Endothelial cell of umbilical vein (primary cell): ENCODE measurements at regions not wholly inside any gene's neighbourhood (a gene's known extent, or its start where the extent isn't known, plus 50 kb on each side); places are given as distances from the start of the nearest gene placed in this dataset.

Experiments
- EZH2 ChIP-seq: IDR thresholded peaks from 2 replicates; pipeline ENCODE4 v1.6.1; 2012; ENCODE audit warnings: borderline replicate concordance, low read depth, mild to moderate bottlenecking, moderate library complexity, low read length, inconsistent platforms; ENCODE audit not compliant: severe bottlenecking
- POLR2A ChIP-seq: IDR thresholded peaks from 2 replicates; pipeline ENCODE4 v1.6.1; 2012; ENCODE audit warnings: low read depth, mild to moderate bottlenecking, control low read depth, low read length
- POLR2AphosphoS5 ChIP-seq: IDR thresholded peaks from 2 replicates; pipeline ENCODE4 v1.6.1; 2012; ENCODE audit warnings: low read depth, mild to moderate bottlenecking, control low read depth, low read length, moderate library complexity; ENCODE audit not compliant: insufficient read depth
- TF ChIP-seq, protein P1 (sequence below), 2 donors: IDR thresholded peaks; 1 replicate in 1 of 2; 2 replicates in 1 of 2; pipeline ENCODE4 v1.5.1; 2011; ENCODE audit warnings: low read length in 2 of 2, mild to moderate bottlenecking in 2 of 2, moderate library complexity in 2 of 2, control low read depth in 1 of 2, inconsistent platforms in 1 of 2, low read depth in 1 of 2; ENCODE audit not compliant: insufficient read depth in 1 of 2; ENCODE audit errors: extremely low read depth in 1 of 2
- TF ChIP-seq, protein P2 (sequence below): IDR thresholded peaks from 2 replicates; pipeline ENCODE4 v1.6.1; 2011; ENCODE audit not compliant: insufficient read depth, insufficient read length

DNA sequence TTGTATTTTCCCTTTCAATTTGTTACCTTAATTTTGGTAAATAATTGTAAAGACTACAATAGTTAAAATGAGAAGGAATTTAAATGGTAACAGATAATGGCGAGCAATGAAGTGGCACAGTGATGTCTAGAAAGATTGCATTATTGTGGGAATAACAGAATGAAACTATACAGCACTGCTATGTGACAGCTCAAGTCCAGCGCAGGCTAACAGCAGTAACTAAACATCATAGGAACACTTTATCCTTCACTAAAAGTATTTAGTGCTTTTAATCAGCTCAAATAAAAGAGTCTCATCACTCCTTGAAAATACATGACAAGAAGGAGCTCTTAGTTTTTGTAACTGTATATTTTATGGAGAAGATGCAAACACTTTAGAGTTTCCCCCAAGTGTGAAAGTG, 190.8 kb downstream of the TENT5A start:
- TF ChIP-seq POLR2AphosphoS5 (no peak), POLR2A (no peak), EZH2 (no peak)
- TF ChIP-seq, protein P1, sequence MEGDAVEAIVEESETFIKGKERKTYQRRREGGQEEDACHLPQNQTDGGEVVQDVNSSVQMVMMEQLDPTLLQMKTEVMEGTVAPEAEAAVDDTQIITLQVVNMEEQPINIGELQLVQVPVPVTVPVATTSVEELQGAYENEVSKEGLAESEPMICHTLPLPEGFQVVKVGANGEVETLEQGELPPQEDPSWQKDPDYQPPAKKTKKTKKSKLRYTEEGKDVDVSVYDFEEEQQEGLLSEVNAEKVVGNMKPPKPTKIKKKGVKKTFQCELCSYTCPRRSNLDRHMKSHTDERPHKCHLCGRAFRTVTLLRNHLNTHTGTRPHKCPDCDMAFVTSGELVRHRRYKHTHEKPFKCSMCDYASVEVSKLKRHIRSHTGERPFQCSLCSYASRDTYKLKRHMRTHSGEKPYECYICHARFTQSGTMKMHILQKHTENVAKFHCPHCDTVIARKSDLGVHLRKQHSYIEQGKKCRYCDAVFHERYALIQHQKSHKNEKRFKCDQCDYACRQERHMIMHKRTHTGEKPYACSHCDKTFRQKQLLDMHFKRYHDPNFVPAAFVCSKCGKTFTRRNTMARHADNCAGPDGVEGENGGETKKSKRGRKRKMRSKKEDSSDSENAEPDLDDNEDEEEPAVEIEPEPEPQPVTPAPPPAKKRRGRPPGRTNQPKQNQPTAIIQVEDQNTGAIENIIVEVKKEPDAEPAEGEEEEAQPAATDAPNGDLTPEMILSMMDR (IDR thresholded peaks at IDR 0.05; ENCODE audit: extremely low read depth in 1 of 2, insufficient read depth in 1 of 2, low read depth in 1 of 2, low read length in 2 of 2): no peak
- TF ChIP-seq, protein P2, sequence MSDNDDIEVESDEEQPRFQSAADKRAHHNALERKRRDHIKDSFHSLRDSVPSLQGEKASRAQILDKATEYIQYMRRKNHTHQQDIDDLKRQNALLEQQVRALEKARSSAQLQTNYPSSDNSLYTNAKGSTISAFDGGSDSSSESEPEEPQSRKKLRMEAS: no peak
